H1 (cell line): ENCODE measurements at regions not wholly inside any gene's neighbourhood (a gene's known extent, or its start where the extent isn't known, plus 50 kb on each side); places are given as distances from the start of the nearest gene placed in this dataset.

Source experiments
- CTCF ChIP-seq, 3 experiments: IDR thresholded peaks; 1 replicate in 2 of 3; 2 replicates in 1 of 3; pipeline versions ENCODE4 v1.5.1 to v1.6.1; 2011; ENCODE audit warnings: low read length in 3 of 3, mild to moderate bottlenecking in 3 of 3, inconsistent platforms in 2 of 3, low read depth in 1 of 3, moderate library complexity in 1 of 3; ENCODE audit not compliant: insufficient read depth in 1 of 3; ENCODE audit errors: control extremely low read depth in 1 of 3
- EP300 ChIP-seq, 2 experiments: IDR thresholded peaks; 1 replicate in 1 of 2; 2 replicates in 1 of 2; pipeline ENCODE4 v1.6.1; 2011 to 2012; ENCODE audit warnings: low read depth in 2 of 2, low read length in 2 of 2, mild to moderate bottlenecking in 2 of 2, borderline replicate concordance in 1 of 2, inconsistent platforms in 1 of 2, moderate library complexity in 1 of 2
- EZH2 ChIP-seq: fragments of 200-600 bp; sonication (generic); IDR thresholded peaks from 2 replicates; pipeline ENCODE4 v1.7.1; 2012; ENCODE audit warnings: low read depth, mild to moderate bottlenecking, moderate library complexity, low read length, inconsistent platforms; ENCODE audit not compliant: severe bottlenecking
- JUND ChIP-seq: IDR thresholded peaks from 2 replicates; pipeline ENCODE4 v1.6.1; 2011; ENCODE audit warnings: mild to moderate bottlenecking, improper control_type of control experiment, low read length
- RAD21 ChIP-seq, 2 experiments: IDR thresholded peaks in 1 of 2; conservative IDR thresholded peaks in 1 of 2; 2 replicates each; pipeline ENCODE4 v1.6.1; 2011; ENCODE audit warnings: low read depth in 2 of 2, low read length in 2 of 2, improper control_type of control experiment in 1 of 2, inconsistent platforms in 1 of 2, mild to moderate bottlenecking in 1 of 2, moderate library complexity in 1 of 2

GRCh38 chr5:60487476-60487875 is 212.5 kb downstream of the DEPDC1B start:
- TF ChIP-seq CTCF (IDR thresholded peaks at IDR 0.05; ENCODE audit: control extremely low read depth in 1 of 3, insufficient read depth in 1 of 3, low read depth in 1 of 3, low read length in 3 of 3) (no peak), EZH2 (no peak), RAD21 (IDR thresholded peaks at IDR 0.05 in 1 of 2, conservative IDR thresholded peaks at IDR 0.05 in 1 of 2; ENCODE audit: low read depth in 2 of 2, low read length in 2 of 2) (no peak), EP300 (IDR thresholded peaks at IDR 0.05; ENCODE audit: borderline replicate concordance in 1 of 2, low read depth in 2 of 2, low read length in 2 of 2) (no peak), JUND (no peak)
